Peyer's patch (tissue), 4 donors: ENCODE measurements at regions not wholly inside any gene's neighbourhood (a gene's known extent, or its start where the extent isn't known, plus 50 kb on each side); places are given as distances from the start of the nearest gene placed in this dataset.

ENCODE experiments used
- POLR2A ChIP-seq, 2 donors: fragments of 450-650 bp; IDR thresholded peaks; one replicate each; pipeline ENCODE4 v1.5.1; 2017; ENCODE audit warnings: antibody characterized with exemption in 2 of 2, mild to moderate bottlenecking in 2 of 2, moderate library complexity in 2 of 2
- TF ChIP-seq, protein P1 (sequence below), 6 experiments: fragments of 450-650 bp in 4 of 6; fragments of 200-600 bp in 2 of 6; sonication (generic) in 1 of 6; IDR thresholded peaks; one replicate each; pipeline ENCODE4 v1.5.1; 2017 to 2019; ENCODE audit warnings: antibody characterized with exemption in 6 of 6, mild to moderate bottlenecking in 3 of 6, moderate library complexity in 1 of 6

DNA sequence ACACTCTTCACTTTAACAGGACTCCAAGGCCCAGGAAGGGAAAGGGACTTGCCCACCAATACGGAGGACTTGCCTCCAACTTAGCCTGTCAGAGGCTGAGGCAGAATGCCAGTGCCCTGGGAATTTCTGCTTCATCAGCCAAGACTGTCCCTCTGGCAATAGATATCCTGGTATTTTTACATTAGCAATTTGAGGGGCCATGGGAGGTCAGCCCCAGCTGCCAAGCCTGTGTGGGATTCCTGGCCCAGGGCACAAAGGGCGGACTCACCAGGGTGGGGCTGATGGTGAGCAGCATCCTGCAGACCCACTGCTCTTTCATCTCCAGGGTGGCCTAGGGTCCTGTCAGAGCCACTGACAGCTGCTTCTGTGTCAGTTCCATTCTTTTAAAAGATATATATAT is 78.3 kb upstream of the CIBAR2 start:
- TF ChIP-seq, protein P1, sequence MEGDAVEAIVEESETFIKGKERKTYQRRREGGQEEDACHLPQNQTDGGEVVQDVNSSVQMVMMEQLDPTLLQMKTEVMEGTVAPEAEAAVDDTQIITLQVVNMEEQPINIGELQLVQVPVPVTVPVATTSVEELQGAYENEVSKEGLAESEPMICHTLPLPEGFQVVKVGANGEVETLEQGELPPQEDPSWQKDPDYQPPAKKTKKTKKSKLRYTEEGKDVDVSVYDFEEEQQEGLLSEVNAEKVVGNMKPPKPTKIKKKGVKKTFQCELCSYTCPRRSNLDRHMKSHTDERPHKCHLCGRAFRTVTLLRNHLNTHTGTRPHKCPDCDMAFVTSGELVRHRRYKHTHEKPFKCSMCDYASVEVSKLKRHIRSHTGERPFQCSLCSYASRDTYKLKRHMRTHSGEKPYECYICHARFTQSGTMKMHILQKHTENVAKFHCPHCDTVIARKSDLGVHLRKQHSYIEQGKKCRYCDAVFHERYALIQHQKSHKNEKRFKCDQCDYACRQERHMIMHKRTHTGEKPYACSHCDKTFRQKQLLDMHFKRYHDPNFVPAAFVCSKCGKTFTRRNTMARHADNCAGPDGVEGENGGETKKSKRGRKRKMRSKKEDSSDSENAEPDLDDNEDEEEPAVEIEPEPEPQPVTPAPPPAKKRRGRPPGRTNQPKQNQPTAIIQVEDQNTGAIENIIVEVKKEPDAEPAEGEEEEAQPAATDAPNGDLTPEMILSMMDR (IDR thresholded peaks at IDR 0.05): no peak
- TF ChIP-seq POLR2A (IDR thresholded peaks at IDR 0.05): no peak
